GM12891 (cell line): ENCODE measurements at regions not wholly inside any gene's neighbourhood (a gene's known extent, or its start where the extent isn't known, plus 50 kb on each side); places are given as distances from the start of the nearest gene placed in this dataset.

Source experiments
- PAX5 ChIP-seq: IDR thresholded peaks from 2 replicates; pipeline ENCODE4 v1.6.1; 2011; ENCODE audit warnings: low read length, moderate library complexity, mild to moderate bottlenecking; ENCODE audit not compliant: insufficient read depth, severe bottlenecking
- POLR2A ChIP-seq: IDR thresholded peaks from 2 replicates; pipeline ENCODE4 v1.6.1; 2011; ENCODE audit warnings: low read depth, low read length, control low read depth

DNA sequence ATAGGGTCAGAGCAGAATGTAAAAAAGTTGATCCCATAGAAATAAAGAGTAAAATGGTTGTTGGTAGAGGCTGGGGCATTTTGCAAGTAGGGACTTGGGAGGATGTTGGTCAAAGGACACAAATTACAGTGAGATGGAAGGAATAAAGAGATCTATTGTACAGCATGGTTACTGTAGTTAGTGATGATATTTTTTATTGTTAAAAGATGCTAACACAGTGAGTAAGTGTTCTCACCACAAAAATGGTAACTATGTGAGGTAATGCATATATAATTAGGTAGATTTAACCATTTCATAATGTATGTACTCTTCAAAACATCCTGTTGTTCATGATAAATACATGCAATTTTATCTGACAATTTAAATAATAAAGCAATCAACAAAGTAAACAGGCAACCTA, 280.7 kb upstream of the MAGI2 start:
- no peak for TF ChIP-seq PAX5
- TF ChIP-seq POLR2A: no peak
